Tibial nerve (tissue), 4 donors: ENCODE measurements at regions not wholly inside any gene's neighbourhood (a gene's known extent, or its start where the extent isn't known, plus 50 kb on each side); places are given as distances from the start of the nearest gene placed in this dataset.

Experiments
- DNase-seq, 2 donors: peaks; one replicate each; pipeline ENCODE4 v3.0.0-alpha.2; 2019; ENCODE audit warnings: low spot score in 2 of 2
- H3K27ac ChIP-seq, 4 donors: fragments of 200-600 bp; sonication (generic) in 3 of 4; one replicate each; pipeline ENCODE4 v1.5.1; 2017 to 2019; ENCODE audit warnings: mild to moderate bottlenecking in 1 of 4
- H3K27me3 ChIP-seq, 2 donors: fragments of 200-600 bp; sonication (generic) in 1 of 2; one replicate each; pipeline versions ENCODE4 v1.5.1 to v1.6.0; 2017 to 2019
- H3K36me3 ChIP-seq, 3 donors: fragments of 200-600 bp; sonication (generic); one replicate each; pipeline ENCODE4 v1.5.1; 2018 to 2019
- H3K4me1 ChIP-seq, 4 donors: fragments of 200-600 bp; sonication (generic) in 3 of 4; one replicate each; pipeline ENCODE4 v1.5.1; 2017 to 2019
- H3K4me3 ChIP-seq, 4 donors: fragments of 200-600 bp; sonication (generic) in 3 of 4; one replicate each; pipeline ENCODE4 v1.5.1; 2017 to 2019; ENCODE audit warnings: mild to moderate bottlenecking in 1 of 4, moderate library complexity in 1 of 4
- H3K9me3 ChIP-seq, 4 donors: fragments of 200-600 bp; sonication (generic) in 3 of 4; one replicate each; pipeline ENCODE4 v1.5.1; 2017 to 2019
- CTCF ChIP-seq, 5 experiments: fragments of 200-600 bp in 3 of 5; fragments of 450-650 bp in 2 of 5; sonication (generic) in 3 of 5; IDR thresholded peaks; one replicate each; pipeline ENCODE4 v1.5.1; 2016 to 2019; ENCODE audit warnings: antibody characterized with exemption in 5 of 5, mild to moderate bottlenecking in 3 of 5, moderate library complexity in 2 of 5
- EP300 ChIP-seq, 2 donors: sonication (generic); formaldehyde crosslinking; IDR thresholded peaks; one replicate each; pipeline ENCODE4 v1.6.1; 2017; ENCODE audit warnings: antibody characterized with exemption in 2 of 2, mild to moderate bottlenecking in 1 of 2
- POLR2A ChIP-seq, 2 donors: fragments of 450-650 bp; IDR thresholded peaks; one replicate each; pipeline ENCODE4 v1.6.1; 2017; ENCODE audit warnings: antibody characterized with exemption in 2 of 2, mild to moderate bottlenecking in 2 of 2, moderate library complexity in 2 of 2
- WGBS, 2 donors: methylation state at CpG; one replicate each; pipeline ENCODE4 v1.1.5; 2018; 5-methylcytosine and 5-hydroxymethylcytosine counted together

GRCh38 chr18:34551824-34552223 is 158.3 kb upstream of the DTNA start:
- H3K4me3 ChIP-seq: no peak overlapping the region
- no peak for DNase-seq
- no peaks in the 10 kb centered on the region for H3K4me1 ChIP-seq
- TF ChIP-seq EP300 (IDR thresholded peaks at IDR 0.05): no peak
- TF ChIP-seq CTCF (IDR thresholded peaks at IDR 0.05): no peak
- no peak for TF ChIP-seq POLR2A (IDR thresholded peaks at IDR 0.05)
- H3K27ac ChIP-seq: no peak overlapping the region
- no peaks in the 10 kb centered on the region for H3K9me3 ChIP-seq
- WGBS, 2 donors: 93 to 97% methylated on average over 2 of the region's 2 CpGs
- H3K36me3 ChIP-seq: no peaks in the 10 kb centered on the region
- no peaks in the 10 kb centered on the region for H3K27me3 ChIP-seq

GRCh38 chr18:34562252-34562870 is 147.7 kb upstream of the DTNA start:
- WGBS, 2 donors: 81 to 84% methylated on average over 6 of the region's 6 CpGs
- H3K4me1 ChIP-seq: no peaks in the 10 kb centered on the region
- H3K36me3 ChIP-seq: no peaks in the 10 kb centered on the region
- no peak for TF ChIP-seq CTCF (IDR thresholded peaks at IDR 0.05)
- TF ChIP-seq EP300 (IDR thresholded peaks at IDR 0.05): no peak
- no peak for TF ChIP-seq POLR2A (IDR thresholded peaks at IDR 0.05)
- no peaks in the 10 kb centered on the region for H3K27me3 ChIP-seq
- H3K4me3 ChIP-seq: no peak overlapping the region
- H3K27ac ChIP-seq: no peak overlapping the region
- no peaks in the 10 kb centered on the region for H3K9me3 ChIP-seq
- DNase-seq: no peak

- Histone ChIP-seq H3K27ac (no peak overlapping the region), H3K36me3 (no peaks in the 10 kb centered on the region), H3K27me3 (no peaks in the 10 kb centered on the region), H3K9me3 (no peaks in the 10 kb centered on the region), H3K4me3 (no peak overlapping the region), H3K4me1 (no peaks in the 10 kb centered on the region)
- 62 to 70% methylated on average over 2 of the region's 2 CpGs for WGBS, 2 donors
- no peak for TF ChIP-seq CTCF (IDR thresholded peaks at IDR 0.05)
- DNase-seq: no peak
These were observed 142.2 kb upstream of the DTNA start for GRCh38 chr18:34567857-34568256.

GRCh38 chr18:34576622-34577021 is 133.5 kb upstream of the DTNA start:
- TF ChIP-seq CTCF (IDR thresholded peaks at IDR 0.05) (no peak), POLR2A (IDR thresholded peaks at IDR 0.05) (no peak), EP300 (IDR thresholded peaks at IDR 0.05) (no peak)
- H3K4me1 ChIP-seq: no peaks in the 10 kb centered on the region
- 88 to 94% methylated on average over 6 of the region's 6 CpGs for WGBS, 2 donors
- no peak overlapping the region for H3K27ac ChIP-seq
- H3K27me3 ChIP-seq: no peaks in the 10 kb centered on the region
- no peaks in the 10 kb centered on the region for H3K36me3 ChIP-seq
- H3K4me3 ChIP-seq: no peak overlapping the region
- peaks cover 0 to 3% (median 0%) of the 10 kb centered on the region in 4 donors for H3K9me3 ChIP-seq
- DNase-seq: no peak

- Histone ChIP-seq H3K27ac (no peak overlapping the region), H3K4me1 (no peaks in the 10 kb centered on the region), H3K4me3 (no peak overlapping the region), H3K27me3 (no peaks in the 10 kb centered on the region), H3K36me3 (no peaks in the 10 kb centered on the region), H3K9me3 (no peaks in the 10 kb centered on the region)
- WGBS, 2 donors: 86 to 90% methylated on average over 4 of the region's 4 CpGs
- DNase-seq: no peak
- TF ChIP-seq EP300 (IDR thresholded peaks at IDR 0.05): no peak
- TF ChIP-seq POLR2A (IDR thresholded peaks at IDR 0.05): no peak
- no peak for TF ChIP-seq CTCF (IDR thresholded peaks at IDR 0.05)
These were observed 126.2 kb upstream of the DTNA start for GRCh38 chr18:34583895-34584294.
